Stimulated activated CD4-positive, alpha-beta T cell treated with anti-CD3 and anti-CD28 coated beads, TNF-alpha, amount 100 ng/mL, for 24 hours (primary cell): ENCODE measurements at regions not wholly inside any gene's neighbourhood (a gene's known extent, or its start where the extent isn't known, plus 50 kb on each side); places are given as distances from the start of the nearest gene placed in this dataset.
"Not testable (repeated sequence)": the region's sequence is repeated elsewhere in the genome, so short reads cannot be mapped to it uniquely, and the experiment has no call there.

Experiments
- DNase-seq, 3 experiments: peaks; one replicate each; pipeline ENCODE4 v3.0.0-alpha.2; 2020; ENCODE audit warnings: low read depth in 3 of 3

DNA sequence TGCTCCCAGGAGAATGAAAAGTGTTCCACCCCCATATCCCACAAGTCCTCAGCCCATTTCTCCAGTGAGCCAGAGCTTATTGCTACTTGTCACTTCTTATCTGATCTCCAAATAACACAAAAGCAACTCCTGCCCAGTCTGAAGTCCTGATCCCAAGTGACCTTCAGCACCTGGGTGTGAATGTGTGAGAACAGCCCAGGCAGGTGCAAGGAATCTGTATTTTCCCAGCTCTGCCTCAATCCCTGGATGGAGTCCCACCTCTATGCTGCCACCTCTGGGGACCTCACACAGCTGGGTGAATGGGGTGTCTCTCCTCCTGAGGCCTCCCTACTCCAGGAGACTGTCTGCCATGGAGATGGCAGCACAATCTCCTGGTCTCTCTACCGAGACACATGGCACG is 402.4 kb upstream of the PROX1 start:
- no peak for DNase-seq

- no peak for DNase-seq
Observed at GRCh38 chr1:213585959-213586586, 401.7 kb upstream of the PROX1 start.

- DNase-seq: no peak
Observed at GRCh38 chr1:213586587-213586972, 401.2 kb upstream of the PROX1 start.

- DNase-seq: no peak
Observed at GRCh38 chr1:213596729-213597128, 391.0 kb upstream of the PROX1 start.

GRCh38 chr1:213598263-213598662 is 389.5 kb upstream of the PROX1 start:
- DNase-seq: no peak

DNA sequence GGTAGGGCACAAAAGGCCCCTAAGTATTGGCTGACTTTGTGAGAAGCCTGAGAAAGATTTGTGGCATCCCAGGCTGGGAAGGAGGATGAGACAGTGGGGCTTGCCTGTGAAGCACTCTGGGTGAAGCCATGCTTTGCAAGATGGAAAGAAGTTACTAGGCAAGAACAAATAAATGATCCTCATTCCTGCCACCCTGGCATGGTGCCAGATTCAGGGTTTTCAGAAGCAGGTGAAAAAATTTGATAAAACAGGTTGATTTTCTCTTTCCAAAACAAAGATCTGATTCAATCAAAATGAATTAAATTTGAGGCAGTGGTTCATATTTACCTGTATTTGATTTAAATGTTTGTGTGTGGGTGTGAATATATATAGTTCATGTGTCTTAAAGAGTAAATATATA is 386.9 kb upstream of the PROX1 start:
- DNase-seq: no peak

DNA sequence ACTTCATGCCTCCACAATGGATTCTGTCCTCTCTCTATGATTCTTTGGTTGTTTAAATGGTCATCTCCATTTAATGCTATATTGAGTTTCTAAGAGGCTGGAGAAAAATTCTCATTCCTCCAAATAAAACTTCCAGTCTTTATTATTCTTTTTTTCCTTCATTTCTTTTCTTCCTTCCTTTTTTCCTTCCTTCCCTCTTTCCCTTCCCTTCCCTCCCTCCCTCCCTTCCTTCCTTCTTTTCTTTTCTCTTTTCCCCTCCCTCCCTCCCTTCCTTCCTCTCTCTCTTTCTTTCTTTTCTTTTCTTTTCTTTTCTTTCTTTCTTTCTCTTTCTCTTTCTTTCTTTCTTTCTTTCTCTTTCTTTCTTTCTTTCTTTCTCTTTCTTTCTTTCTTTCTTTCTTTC is 386.1 kb upstream of the PROX1 start:
- not testable (repeated sequence) for DNase-seq

DNA sequence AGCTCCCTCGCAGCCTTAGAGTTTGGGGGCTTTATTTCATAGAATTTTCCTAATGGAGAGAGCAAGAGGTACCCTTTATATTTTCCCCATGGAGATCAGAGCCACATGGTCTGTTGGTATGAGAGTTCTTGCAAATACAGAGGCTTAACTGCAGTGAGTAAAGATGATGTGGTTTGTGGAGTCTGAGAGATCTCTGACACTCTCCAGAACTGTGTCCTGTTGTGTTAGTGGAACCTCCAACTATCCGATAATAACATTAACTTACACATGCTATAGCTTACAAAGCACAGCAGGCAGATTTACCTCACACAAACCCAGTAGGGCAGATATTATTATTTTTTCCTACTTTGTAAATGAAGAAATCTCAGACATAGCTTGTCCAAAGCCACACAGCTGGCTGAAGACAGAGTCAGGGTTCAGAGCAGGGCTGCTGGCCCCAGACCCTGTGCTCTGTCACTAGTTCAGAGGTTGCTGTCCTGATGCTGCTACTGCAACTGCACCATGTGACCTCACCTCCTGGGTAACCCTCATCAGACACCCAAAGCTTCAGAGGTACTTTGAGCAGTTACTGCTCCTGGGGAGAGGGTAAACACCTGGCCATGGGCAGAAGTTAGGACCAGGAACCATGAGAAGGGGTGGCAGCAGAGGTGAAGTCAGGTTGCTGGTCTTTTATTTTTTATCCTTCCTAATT is 384.8 kb upstream of the PROX1 start:
- DNase-seq: no peak

DNA sequence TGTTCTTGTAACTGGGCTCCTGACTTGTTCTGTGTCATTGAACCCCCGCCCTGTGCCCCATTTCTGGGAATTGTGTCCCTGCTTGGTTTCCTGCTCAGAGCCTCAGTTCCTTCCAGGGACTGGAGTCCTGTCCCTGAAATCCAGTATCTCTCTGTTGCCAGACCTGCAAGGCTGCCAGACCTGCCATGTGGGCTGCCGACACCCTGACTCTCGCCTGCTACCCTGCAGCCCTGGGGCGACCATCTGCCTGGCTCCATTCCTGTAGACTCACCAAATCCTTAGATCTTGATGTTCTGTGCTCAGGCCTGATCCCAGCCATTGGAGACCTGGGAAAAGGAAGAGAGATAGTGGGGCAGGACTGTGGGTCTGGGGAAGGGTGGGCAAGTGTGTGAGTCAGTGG is 383.3 kb upstream of the PROX1 start:
- DNase-seq: no peak

DNA sequence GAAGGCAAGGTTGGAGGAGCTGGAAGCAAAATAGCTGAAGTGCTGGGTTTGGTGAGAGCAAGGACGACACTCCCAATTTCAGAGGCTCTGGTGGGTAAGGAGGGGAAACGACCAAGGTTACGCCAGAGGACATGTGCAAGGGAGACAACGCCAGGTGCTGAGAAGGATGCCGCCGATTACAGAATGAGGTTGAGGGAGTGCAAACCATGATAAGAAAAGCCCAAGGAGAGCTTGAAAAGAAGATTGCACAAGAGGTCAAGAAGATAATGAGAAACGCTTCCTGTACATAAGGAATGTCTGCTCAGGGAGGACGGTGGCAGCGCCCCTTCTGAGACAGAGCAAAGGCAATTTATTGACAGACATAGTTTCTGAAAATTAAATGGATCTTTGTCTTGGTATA is 382.0 kb upstream of the PROX1 start:
- DNase-seq: no peak

- no peak for DNase-seq
Observed at GRCh38 chr1:213606252-213606820, 381.4 kb upstream of the PROX1 start.

- no peak for DNase-seq
Observed at GRCh38 chr1:213613549-213613948, 374.2 kb upstream of the PROX1 start.

- no peak for DNase-seq
Observed at GRCh38 chr1:213615226-213615916, 372.4 kb upstream of the PROX1 start.

DNA sequence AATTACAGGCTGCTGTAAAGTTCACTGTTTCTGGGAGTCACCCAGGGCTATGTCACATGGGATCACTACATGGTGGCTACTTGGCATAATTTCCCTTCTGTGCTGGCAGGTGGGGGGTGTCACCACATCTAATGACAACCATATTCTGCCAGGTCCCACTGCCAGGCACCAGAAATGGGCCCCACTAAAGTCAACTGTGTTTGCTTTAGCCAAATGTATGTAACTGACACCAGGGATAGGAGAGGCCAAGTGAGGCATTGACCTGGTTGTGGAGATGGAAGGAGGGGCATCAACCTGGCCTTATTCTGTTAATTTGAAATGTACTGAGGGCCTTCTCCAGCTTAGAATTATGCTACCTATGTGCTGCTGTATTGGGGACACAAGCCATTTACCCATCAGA is 370.6 kb upstream of the PROX1 start:
- no peak for DNase-seq

DNA sequence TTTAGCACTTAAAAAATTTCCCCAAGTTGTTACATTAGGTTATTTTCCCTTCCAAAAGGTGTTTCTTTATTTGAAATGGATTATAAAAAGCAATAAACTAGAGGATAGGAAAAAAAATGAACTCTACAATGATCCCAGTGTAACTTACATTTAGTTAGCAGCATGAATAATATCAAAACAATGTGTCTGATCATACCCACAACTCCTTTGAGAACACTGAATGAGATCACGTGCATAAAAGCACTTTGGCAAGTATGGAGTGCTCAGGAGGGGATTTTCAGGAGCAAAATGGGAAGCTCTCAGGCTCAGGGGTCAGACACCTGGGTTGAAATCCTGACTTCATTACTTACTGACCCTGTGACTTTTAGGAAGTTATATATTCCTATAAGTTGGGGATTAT is 369.7 kb upstream of the PROX1 start:
- DNase-seq: no peak

DNA sequence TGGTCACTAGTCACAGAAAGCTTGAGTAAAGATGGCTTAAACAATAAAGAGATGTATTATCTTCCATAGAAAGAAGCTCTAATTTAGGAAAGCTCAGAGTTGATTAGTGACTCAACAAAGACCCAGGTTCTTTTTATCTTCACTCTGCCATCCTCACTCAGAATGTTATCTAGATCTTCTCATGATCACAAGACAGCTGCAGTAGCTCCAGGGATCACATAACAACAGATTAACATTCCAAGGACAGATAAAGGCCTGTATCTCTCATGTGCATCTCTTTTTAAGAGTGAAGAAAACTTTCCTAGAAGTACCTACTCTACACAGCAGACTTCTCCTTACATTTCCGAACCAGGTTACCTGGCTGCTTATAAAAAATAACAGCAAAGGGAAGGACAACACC is 368.7 kb upstream of the PROX1 start:
- DNase-seq: no peak

DNA sequence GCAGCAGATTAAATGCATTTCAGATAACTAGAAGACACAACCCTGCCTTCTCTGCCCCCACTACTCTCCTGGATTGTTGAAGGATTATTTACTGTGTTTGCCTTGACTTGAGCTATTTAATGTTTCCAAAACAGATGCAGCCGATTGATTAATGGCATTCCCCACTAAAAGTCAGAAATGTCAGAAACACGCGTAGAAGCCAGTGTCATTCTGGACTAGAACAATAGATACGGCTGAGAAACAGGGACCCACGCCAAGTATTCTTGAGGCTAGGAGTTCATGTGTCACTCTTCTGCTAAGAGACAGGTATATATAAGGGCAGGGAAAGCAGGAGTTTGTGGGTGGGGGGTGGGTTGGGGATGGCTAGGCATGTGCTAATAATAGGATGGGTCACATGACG is 366.7 kb upstream of the PROX1 start:
- DNase-seq: no peak

DNA sequence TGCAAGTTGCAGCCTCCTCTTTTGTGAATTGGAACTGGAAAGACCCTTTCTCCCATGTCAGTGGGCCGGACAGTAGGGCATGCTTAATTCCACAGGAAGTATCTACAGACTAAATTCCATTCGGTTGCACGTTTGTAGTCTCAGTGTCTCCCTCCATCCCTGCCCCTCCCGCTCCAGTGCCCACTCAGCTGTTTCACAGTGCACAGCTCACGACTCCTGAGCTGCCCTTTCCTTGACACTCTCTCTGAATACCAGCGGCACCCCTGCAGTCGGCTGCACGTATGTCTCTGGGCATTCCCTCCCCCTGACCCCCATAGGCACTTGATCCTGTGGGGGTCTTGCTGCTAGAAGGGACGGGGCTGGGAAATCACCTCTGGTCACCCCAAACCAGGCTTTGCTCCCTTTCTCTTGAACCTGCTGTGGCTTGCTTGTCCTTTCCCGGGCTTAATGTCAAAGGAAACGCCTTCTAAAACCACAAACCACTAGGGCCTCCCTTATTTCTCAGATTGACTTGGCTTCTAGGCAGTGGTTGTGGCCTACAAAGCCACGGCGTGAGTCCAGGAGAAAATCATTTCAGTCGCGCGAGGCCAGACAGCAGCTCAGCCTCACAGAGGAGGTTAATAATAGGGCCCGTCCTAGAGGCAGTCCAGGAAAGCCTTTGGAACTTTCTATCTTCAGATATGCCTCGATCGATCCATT is 365.3 kb upstream of the PROX1 start:
- peak in 1 of 3 experiments; percentile 2 for DNase-seq

- DNase-seq: no peak
Observed at GRCh38 chr1:213623064-213623581, 364.6 kb upstream of the PROX1 start.

- DNase-seq: no peak
Observed at GRCh38 chr1:213623862-213624261, 363.9 kb upstream of the PROX1 start.

- DNase-seq: not testable (repeated sequence)
Observed at GRCh38 chr1:213636778-213637177, 351.0 kb upstream of the PROX1 start.

- no peak for DNase-seq
Observed at GRCh38 chr1:213641312-213641711, 346.5 kb upstream of the PROX1 start.
